SKM-1 treated with dmso at 0.1 percent for 144 hours (cell line): ENCODE measurements at regions not wholly inside any gene's neighbourhood (a gene's known extent, or its start where the extent isn't known, plus 50 kb on each side); places are given as distances from the start of the nearest gene placed in this dataset.
"Not testable (repeated sequence)": the region's sequence is repeated elsewhere in the genome, so short reads cannot be mapped to it uniquely, and the experiment has no call there.

Experiments
- DNase-seq: peaks from one replicate; lab custom pipeline; 2025; ENCODE audit not compliant: unreplicated experiment; lab: John Stamatoyannopoulos, UW

DNA sequence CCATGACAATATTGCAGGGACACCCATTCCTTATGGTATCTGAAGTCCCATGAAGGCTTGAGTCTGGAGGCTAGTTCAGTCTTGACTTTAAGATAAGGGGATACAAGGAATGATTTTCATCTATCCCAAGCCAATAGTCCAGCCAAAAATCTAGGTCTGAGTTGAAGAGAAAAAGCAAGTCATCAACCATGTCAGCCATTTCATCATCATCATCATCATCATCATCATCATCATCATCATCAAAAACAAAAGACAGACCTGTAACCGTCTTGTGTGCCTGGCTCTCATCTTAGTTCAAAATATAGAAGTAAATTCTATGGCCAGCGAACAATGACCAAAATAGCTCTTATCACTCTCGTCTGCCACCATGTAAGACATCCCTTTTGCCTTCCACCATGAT is 59.5 kb upstream of the FAM90A26 start:
- DNase-seq, result not testable (repeated sequence)

DNA sequence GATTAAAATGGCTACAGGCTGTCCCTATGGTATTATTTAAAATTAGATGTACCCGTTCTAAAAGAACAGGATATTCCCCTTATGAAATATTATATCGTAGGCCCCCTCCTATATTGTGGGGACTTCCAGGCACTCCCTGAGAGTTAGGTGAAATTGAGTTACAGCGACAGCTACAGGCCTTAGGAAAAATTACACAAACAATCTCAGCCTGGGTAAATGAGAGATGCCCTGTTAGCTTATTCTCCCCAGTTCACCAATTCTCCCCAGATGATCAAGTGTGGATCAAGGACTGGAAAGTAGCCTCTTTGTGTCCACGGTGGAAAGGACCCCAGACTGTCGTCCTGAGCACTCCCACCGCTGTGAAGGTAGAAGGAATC is 67.1 kb upstream of the FAM90A26 start:
- DNase-seq, result not testable (repeated sequence)

DNA sequence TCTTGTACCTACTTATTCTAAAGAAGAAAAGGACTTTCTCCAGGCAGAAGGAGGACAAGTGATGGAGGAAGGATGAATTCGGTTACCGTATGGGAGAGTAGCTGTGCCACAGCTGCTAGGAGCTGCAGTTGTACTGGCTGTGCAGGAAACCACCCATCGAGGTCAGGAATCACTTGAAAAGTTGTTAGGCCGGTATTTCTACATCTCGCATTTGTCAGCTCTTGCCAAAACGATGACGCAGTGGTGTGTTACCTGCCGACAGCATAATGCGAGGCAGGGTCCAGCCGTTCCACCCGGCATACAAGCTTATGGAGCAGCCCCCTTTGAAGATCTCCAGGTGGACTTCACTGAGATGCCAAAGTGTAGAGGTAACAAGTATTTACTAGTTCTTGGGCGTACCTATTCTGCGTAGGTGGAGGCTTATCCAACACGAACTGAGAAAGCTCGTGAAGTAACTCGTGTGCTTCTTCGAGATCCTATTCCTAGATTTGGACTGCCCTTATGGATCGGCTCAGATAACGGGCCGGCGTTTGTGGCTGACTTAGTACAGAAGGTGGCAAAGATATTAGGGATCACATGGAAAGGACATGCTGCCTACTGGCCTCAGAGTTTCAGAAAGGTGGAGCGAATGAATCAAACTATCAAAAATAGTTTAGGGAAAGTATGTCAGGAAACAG is 67.6 kb upstream of the FAM90A26 start:
- DNase-seq, result not testable (repeated sequence)

DNA sequence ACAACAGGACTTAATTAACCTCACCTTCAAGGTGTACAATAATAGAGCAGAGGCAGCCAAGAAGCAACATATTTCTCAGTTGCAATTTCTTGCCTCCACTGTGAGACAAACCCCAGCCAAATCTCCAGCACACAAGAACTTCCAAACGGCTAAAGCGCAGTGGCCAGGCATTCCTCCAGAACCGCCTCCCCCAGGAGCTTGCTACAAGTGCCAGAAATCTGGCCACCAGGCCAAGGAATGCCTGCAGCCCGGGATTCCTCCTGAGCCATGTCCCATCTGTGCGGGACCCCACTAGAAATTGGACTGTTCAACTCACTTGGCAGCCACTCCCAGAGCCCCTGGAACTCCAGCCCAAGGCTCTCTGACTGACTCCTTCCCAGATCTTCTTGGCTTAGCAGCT is 73.9 kb upstream of the FAM90A26 start:
- DNase-seq, result not testable (repeated sequence)

DNA sequence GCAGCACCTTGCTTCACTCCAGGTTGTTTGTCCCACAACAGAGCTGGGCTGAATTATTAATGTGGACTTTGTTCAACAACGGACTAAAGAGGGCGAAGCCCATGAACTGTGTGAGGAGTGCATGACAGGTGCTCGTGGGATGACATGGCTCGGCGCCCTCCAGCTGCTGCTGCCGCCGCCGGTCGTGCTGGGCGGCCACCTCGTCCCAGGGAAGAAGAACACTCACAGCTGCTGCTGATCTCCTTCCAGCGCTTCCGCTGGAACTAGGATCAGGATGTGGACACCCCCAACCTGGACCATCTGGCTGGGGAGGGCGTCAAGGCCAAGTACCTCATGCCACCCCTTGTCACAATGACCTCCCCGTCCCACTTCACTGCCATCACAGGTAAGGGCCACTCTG is 91.4 kb upstream of the FAM90A26 start:
- DNase-seq, result not testable (repeated sequence)

DNA sequence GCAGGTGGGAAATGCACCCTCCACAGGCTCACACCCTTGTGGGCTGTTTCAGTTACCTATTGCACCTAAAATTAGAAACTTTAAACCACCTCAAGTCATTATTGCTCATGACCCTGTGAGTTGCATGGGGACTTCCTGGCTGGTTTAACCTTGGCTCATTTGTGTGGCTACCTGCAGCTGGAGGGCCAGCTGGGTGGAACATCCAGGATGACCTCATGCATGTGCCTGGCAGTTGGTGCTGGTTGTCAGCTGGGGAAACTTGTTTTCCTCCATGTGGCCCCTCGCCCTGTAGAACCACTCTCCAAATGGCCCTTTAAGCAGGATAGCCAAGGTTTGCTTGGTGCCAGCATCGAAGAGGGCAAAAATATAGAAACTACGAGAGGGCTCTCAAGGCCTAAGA is 93.2 kb upstream of the FAM90A26 start:
- DNase-seq, result not testable (repeated sequence)

DNA sequence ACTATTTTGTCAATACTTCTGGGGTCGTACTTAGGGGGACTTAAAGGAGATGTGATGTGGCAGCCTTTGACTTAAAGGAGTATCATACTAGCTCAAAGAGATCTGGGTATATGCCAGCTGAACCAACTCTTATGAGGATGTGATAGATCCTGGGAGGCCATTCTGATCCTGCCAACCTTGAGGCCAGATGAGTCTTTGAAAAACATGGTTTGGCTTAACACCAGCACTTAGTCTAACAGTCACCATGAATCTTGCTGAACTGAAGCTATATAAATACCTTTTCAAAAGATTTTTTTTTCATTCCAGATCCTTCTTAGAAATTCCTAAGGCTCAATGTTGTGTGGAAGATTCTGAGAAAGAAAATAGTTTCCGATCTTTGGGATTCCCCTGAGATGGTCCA is 93.7 kb upstream of the FAM90A26 start:
- DNase-seq, result not testable (repeated sequence)

DNA sequence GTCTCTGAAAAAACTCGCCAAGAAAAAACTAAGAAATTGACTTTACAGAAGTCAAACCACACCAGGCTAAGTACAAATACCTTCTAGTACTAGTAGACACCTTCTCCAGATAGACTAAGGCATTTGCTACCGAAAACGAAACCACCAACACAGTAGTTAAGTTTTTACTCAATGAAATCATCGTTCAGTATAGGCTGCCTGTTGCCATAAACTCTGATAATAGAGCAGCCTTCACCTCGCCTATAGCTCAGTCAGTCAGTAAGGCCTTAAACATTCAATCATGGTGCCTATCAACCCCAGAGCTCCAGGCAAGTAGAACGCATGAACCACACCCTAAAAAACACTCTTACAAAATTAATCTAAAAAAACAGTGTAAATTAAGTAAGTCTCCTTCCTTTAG is 96.8 kb upstream of the FAM90A26 start:
- DNase-seq, result not testable (repeated sequence)

DNA sequence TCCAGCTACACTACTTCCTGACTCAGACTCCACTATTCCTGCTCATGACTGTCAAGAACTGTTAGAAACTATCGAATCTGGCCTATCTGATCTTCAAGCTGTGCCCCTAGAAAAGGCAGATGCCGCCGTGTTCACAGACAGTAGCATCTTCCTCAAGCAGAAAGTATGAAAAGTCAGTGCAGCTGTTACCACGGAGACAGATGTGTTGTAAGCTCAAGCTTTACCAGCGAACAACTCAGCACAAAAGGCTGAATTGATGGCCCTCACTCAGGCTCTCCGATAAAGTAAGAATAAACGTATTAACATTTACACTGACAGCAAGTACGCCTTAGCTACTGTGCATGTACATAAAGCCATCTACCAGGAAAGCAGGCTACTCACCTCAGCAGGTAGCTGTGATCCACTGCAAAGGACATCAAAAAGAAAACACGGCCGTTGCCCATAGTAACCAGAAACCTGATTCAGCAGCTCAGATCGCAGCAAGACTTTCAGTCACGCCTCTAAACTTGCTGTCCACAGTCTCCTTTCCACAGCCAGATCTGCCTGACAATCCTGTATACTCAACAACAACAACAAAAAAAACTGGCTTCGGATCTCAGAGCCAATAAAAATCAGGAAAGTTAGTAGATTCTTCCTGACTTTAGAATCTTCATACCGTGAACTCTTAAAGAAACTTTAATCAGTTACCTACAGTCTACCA is 97.5 kb upstream of the FAM90A26 start:
- not testable (repeated sequence) for DNase-seq

DNA sequence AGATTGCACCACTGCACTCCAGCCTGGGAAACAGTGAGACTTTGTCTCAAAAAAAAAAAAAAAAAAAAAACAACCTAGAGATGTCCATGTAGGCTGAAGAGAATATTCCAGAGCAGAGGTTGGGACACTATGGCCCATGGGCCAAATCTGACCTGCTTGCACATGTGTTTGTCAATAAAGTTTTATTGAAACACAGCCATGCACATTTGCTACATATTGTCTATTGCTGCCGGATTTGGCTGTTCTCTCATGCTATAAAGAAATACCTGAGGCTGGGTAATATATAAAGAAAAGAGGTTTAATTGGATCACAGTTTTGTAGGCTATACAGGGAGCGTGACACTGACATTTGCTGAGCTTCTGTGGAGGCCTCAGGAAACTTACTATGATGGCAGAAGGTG is 102.3 kb upstream of the FAM90A26 start:
- DNase-seq, result not testable (repeated sequence)

DNA sequence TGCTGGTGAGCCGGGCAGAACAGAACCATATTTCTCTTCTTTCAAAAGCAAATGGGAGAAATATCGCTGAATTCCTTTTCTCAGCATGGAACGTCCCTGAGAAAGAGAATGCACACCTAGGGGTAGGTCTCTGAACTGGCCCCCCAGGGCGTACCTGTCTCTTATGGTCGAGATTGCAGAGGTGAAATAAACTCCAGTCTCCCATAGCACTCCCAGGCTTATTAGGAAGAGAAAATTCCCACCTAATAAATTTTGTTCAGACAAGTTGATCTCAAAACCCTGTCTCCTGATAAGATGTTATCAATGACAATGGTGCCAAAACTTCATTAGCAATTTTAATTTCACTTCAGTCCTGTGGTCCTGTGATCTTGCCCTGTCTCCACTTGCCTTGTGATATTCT is 106.6 kb upstream of the FAM90A26 start:
- not testable (repeated sequence) for DNase-seq

DNA sequence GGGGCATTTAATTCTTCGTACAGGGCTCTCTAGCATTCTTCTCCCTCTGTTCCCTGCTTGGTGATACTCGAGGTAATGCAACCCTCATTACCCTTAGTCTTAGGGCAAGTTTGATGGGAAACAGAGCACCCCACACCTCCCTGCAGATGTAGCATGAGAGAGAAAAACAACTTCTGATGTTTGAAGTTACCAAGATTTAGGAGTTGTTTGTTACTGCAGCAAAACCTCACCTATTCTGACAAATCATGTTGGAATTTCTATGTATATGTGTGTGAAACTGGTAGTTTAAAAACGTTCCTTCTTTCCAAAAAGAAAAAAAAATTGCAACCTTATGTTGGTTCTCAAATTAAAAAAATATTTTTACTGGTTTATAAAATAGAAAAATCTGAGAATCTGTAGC is 145.3 kb upstream of the FAM90A26 start:
- not testable (repeated sequence) for DNase-seq

DNA sequence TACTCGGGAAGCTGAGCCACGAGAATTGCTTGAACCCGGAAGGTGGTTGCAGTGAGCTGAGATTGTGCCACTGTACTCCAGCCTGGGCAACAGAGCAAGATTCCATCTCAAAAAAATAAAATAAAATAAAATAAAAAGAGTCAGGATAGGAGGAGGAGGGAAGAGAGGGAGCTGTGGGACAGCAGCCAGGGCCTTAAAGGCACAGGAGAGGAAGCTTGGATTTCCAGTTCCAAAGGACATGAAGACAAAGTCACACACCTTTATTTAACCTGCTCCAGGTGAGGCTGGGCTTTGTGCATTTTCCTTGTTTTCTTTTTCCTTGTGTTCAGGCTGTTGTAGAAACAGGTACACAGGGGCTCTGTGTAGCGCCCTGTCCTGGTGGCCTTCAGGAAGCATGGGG is 138.2 kb upstream of the HMX1 start:
- DNase-seq, result not testable (repeated sequence)

DNA sequence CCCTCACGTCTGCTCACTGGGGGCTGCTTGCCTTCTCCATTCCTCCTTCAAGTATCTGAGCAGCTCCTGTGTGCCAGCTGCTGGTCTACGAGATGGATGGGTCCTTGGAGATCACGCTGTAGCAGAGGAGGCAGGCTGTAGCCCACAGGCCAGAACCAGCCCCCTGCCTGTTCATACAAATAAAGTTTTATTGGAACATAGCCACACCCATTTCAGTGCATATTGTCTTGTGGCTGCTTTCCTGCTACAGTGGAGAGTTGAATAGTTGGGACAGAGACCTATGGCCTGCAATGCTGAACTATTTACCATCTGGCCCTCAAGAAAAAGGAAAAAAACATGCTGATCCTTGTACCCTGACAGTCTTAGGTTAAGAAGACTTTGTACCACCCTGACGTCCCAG is 136.8 kb upstream of the HMX1 start:
- DNase-seq, result not testable (repeated sequence)

DNA sequence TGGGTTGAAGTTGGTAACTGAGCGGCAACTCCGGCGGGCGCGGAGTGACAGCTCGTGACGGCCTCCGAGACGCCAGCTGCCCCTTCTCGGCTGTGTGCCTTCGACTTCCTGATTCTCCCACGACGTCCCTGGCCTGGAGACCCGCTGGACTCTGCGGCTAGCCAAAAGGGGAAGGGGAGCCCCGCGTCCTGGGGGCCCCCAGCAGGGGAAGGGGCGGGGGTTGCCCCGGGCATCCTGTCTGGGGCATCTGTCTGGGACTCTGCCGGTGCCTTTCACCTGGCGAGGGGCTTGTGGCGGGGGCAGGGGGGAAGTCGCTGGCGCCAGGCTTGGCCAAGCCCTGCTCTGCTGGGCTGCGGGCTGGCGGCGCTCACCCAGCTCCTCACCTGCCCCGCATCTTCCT is 129.5 kb upstream of the HMX1 start:
- not testable (repeated sequence) for DNase-seq

DNA sequence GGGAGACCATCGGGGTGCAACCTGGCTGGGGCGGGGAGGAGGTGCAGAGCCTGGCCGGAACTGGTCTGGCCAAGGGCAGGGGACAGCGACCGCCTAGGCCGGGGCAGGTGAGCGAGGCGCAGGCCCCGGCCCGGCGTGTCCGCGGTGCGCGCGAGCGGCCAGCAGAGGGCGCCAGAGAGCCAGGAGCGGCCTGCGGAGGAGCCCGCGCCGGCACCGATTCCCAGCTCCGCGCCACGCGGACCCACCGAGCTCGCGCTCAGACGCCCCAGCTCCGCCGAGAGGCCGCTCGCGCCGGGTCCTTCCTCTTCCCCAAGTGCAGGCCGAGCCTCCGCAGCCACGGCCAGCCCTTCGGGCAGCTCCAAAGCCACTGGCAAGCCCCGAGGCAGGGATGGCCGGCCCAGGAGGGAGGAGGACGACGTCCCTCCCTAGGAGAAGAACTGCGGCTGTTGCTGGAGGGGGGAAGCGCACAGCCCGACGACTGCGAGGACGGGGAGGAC is 128.9 kb upstream of the HMX1 start:
- DNase-seq, result peak; percentile 60

DNA sequence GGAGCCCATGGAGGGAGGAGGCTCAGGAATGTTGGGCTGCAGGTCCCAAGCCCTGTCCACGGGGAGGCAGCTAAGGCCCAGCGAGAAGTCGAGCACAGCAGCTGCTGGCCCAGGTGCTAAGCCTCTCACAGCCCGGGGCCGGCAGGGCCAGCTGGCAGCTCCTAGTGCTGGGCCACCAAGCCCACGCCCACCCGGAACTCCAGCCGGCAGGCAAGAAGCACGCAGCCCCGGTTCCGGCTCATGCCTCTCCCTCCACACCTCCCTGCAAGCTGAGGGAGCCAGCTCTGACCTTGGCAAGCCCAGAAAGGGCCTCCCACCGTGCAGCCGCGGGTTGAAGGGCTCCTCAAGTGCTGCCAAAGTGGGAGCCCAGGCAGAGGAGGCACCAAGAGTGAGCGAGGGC is 121.3 kb upstream of the HMX1 start:
- DNase-seq, result not testable (repeated sequence)

DNA sequence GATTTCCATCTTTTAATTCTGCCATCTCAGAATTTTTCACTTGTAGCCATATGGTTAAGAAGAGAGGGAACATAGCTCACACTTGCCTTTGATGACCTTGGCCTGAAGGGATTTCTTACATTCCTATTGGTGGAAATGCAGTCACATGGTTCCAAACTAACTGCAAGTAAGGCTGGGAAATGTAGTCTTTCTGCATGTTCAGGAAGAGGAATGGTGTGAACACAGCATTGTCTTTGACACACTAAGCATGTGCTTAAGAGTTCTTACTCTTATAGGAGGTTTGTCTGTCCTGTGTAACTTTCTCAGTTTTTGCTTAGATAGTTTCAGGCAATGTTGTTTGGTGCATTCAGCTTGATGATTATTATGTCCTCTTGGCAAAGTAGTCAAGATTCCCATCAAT is 119.8 kb upstream of the HMX1 start:
- not testable (repeated sequence) for DNase-seq

DNA sequence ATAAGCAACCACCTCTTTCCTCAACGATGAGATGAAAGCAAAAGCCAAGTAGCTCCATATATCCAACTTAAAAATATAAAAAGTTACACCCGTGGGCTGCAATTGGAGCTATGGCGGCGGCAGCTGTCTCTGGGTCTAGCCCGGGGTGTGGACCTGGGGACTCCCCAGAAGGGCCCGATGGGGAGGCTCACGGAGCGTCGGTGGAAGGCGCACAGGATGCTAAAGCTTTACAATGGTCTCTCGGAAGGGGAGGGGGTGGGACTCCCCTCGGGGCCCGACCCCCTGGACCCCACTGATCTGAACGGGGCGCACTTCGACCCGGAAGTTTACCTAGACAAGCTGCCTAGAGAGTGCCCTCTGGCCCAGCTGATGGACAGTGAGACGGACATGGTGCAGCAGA is 118.7 kb upstream of the HMX1 start:
- DNase-seq, result not testable (repeated sequence)

DNA sequence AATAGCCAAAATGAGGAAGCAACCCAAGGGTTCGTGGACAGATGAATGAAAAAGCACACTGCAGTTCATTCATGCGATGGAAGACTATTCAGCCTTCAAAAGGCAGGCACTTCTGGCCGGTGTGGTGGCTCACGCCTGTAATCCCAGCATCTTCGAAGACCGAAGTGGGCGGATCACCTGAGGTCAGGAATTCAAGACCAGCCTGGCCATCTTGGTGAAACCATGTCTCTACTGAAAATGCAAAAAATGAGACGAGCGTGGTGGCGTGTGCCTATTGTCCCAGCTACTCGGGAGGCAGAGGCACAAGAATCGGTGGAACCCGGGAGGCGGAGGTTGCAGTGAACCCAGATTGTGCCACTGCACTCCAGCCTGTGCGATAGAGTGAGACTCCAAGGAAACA is 114.1 kb upstream of the HMX1 start:
- not testable (repeated sequence) for DNase-seq

DNA sequence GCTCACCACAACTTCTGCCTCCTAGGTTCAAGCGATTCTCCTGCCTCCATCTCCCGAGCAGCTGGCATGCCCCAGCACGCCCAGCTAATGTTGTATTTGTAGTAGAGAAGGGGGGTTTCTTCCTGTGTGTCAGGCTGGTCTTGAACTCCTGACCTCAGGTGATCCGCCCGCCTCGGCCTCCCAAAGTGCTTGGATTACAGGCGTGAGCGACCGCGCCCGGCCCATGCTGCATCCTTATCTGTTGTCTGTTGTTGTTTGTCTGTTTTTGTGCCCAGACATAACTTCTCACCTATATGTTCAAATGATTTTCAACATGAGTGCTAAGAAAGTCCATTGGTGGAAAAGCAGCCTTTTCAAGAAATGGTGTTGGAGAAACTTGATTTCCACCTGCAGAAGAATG is 113.0 kb upstream of the HMX1 start:
- not testable (repeated sequence) for DNase-seq

DNA sequence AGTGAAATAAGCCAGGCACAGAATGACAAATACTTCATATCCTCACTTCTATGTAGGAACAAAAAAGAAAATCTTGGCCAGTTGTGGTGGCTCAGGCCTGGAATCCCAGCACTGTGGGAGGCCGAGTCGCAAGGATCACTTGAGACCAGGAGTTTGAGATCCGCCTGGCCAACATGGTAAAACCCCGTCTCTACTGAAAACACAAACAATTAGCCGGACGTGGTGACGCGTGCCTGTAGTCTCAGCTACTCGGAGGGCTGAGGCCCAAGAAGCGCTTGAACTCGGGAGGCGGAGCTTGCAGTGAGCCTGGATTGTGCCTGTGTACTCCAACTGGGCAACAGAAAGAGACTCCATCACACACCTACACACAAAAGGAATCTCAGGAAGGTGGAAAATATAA is 112.3 kb upstream of the HMX1 start:
- DNase-seq, result not testable (repeated sequence)
